SHP77 treated with DMSO at 0.1 percent for 48 hours (cell line): ENCODE measurements at regions not wholly inside any gene's neighbourhood (a gene's known extent, or its start where the extent isn't known, plus 50 kb on each side); places are given as distances from the start of the nearest gene placed in this dataset.

Source experiments
- DNase-seq: peaks from one replicate; lab custom pipeline; 2025; lab: John Stamatoyannopoulos, UW

DNA sequence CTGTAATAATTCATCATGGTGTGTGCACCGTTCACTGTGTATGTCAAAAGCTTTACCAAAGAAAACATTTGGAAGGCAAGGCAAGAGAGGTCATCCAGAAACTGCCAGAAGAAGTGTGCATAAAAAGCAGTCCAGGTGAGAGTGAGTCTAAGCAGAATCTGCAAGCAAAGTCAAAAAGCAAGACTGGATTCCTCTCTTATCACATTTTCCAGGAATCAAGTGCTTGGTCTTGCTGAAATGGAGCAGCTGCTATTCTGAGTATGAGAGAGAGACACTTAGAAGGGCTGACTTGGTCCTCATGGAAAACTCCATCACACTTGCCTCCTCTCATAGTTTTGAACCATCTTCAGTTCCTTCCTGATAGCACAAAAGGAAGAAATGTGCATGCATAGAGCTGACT is 231.3 kb downstream of the ANAPC1 start:
- no peak for DNase-seq

DNA sequence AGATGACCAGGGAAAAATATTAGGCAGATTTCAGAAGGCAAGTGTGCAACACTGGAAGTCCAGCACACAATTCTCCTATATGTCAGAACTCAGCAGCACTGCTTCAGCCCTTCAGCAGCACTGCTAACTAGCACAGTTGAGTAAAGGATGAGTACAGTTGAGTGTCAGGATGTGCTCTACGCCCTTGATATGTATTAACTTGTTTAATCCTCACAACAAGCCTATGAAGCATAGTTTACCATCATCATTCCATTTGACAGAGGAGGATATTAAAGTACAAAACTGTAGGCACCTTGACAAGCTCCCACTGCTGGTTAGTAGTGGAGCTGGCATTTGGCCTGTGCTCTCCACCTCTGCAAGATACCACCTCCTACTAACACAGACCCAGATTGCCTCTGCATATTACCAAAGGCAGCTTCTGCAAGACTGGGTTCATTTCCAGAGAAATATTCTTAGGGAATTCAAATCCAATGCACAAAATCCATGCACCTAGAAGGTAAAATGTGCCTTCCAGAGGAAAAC is 230.8 kb downstream of the ANAPC1 start:
- DNase-seq = no peak

DNA sequence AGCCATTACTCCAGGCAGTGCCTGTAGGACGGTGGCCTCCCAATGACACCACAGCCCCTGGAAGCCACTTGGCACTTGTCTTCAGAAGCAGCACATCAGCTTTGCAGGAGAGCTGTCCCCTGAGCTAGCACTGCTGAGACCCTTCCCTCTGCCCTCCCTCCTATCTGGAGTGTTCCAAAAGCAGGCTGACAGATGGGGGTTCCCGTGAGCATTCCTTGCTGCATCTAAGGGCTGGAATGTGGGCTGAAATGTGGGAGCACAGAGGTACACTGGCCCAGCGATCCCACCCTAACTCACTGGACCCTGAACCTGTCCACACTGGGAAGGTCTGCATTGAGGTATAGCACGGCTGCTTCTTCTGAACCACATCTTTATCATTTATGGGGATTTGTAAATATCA is 230.1 kb downstream of the ANAPC1 start:
- DNase-seq = no peak

DNA sequence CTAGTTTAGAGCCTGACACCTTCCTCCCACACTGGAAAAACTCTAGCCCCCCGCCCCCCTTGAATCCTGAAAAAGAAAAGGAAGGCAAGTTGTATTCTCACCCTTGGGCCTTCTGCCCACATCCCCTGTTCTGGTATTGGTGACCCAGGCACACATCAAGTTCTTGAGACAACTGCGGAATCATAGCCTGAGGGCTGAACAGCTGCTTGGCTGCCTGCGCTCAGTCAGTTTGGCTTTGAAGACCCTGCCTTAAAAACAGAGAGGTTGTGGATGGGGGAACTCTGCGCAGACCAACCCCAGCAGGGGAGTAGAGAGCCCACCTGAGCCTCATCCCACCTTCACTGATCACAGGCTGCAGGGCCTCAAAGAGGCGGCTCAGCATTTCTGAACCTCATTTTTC is 229.2 kb downstream of the ANAPC1 start:
- no peak for DNase-seq

DNA sequence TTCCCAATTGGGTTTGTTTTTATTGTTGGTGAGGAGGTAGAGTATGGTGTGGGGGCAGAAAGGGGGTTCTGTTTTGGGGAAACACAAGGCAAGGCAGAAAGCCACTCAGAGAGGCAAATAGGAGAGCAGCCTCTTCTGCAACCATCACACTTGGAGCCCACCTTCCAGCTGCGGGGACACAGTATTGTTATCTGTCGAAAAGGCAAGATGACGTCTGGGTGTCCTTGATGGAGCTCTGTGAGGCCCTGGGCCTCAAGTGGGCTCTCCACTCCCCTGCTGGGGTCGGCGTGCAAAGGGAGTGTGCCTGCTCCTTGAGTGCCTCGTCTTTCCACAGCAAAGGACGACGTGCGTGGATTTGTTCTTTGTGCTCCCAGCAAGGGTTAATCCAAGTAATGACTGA is 227.6 kb downstream of the ANAPC1 start:
- no peak for DNase-seq

DNA sequence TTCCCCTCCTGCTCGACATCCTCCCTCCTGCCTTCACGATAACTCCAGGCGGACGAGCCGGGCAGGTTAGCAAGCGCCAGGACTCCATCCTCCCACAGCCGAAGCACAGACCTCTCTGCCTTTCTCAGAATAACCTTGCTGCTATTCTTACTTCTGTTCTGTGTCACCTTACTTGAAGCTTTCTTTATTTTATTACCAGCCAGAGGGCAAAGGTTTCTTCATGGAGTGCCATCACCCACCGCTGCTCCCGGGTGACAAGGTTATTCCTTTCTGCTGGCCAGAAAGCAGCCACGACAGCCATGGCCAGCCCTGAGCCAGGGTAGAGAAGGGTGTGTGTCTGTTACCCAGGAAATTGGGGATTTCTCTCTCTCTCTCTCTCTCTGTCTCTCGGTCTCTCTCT is 227.1 kb downstream of the ANAPC1 start:
- no peak for DNase-seq

DNA sequence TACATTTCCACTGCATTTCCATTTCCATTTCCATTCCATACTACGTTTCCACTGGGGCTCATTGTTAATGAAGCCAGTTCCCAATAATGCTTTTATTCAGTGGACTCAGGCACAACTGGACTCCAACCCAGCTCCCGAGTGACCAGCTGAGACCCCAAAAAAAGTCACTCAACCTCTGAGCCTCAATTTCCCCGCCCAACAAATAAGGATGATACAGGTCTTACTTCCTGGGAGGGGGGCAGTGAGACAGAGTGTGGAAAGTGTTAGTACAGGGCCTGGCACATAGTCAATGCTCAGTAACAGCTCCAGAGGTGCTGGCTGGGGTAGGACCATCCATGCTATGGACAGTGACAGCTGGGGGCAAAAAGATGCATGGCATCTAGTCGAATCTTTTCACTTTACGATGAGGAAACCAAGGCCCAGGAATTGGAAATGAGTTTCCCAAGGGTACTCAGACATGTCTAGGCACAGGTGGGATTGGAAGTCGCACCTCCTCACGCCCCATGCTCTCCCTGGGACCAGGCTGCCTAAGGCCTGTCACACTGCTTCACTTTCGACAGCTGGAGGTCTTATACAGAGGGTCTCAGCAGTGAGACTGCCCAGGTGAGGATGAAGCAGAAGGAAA is 226.5 kb downstream of the ANAPC1 start:
- DNase-seq = no peak

DNA sequence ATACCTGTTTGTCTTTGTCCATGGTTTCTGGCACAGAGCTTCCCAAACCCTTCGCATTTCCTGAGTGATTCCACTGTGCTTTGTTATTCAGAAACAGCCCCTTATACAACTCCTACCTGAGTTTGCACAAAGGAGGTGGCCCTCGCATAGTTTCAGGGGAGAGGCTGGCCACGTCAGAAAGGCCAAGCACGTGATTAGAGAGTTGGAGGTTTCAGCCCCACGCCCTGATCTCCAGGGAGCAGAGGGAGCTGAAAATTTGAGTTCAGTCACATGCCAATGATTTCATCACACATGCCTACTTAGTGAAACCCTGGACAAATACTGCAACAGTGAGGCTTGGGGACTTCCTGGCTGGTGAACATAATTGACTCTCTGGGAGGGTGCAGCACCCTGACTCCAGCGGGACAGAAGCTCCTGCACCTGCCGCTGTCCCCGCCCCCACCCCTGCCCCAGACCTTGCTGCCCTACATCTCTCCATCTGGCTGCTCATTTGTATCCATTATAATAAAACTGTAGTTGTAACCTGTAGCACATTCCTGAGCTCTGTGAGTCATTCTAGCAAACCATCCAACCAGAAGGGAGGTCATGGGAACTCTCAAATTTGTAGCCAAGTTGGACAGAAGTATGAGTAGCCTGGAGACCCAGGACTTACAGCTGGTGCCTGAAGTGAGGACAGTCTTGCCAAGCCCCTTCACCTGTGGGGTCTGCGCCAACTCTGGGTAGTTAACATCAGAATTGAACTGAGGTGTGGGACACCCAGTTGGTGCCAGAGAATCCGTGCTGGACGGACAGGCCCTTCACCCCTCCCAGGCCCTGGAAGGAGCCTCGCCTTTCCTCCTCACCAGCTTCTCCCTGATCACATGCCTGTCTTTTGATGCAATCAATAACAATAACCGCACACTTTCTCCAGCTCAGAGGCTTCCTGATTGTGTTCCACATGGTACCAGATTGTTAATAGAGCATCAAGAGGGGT is 224.3 kb downstream of the ANAPC1 start:
- peak; percentile 32 for DNase-seq

DNA sequence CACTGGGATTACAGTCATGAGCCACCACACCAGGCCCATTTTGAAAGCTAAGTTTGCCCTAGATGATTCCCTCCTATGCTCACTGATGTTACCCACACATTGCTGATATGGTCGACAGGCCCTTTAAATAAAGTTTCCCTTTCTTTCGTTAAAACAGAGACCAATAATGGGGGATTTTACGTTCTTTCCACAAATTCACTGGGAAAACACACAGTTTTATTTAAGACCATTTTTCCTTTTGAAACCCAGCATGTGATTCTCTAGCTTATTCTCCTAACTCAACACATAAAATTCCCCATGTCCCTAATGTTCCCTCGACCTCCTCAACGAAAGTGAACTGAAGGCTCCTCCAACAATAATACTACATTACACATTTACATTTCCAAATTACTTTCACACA is 223.2 kb downstream of the ANAPC1 start:
- DNase-seq = no peak

DNA sequence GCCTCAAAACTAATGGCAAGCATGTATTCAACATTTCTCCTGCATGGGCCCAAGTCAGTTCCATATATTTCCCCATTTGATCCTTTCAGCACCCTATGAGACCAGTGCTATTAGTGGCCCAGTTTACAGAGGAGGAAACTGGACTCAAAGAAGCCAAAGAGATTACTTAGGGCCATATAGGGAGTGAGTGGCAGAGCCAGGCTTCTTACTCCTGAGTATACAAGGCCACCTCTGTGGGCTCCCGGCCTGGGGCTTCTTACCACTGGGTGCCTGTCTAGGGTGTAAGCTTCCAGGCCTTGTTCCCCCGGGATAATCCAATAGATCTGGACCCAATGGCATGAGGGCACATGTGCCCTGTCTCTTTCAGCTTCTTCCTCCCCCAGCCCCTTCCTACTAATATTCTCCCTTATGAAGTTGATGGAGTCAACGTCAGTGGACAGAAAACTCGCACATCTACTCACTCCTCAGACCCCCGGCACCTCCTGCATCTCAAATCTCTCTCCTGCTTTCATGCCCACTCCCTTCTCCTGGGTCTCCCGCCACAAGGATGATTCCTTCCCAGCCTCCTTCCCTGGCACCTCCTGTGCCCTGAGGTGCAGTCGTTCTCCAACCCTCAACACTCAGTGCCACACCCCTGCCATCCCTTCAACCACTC is 222.6 kb downstream of the ANAPC1 start:
- no peak for DNase-seq

DNA sequence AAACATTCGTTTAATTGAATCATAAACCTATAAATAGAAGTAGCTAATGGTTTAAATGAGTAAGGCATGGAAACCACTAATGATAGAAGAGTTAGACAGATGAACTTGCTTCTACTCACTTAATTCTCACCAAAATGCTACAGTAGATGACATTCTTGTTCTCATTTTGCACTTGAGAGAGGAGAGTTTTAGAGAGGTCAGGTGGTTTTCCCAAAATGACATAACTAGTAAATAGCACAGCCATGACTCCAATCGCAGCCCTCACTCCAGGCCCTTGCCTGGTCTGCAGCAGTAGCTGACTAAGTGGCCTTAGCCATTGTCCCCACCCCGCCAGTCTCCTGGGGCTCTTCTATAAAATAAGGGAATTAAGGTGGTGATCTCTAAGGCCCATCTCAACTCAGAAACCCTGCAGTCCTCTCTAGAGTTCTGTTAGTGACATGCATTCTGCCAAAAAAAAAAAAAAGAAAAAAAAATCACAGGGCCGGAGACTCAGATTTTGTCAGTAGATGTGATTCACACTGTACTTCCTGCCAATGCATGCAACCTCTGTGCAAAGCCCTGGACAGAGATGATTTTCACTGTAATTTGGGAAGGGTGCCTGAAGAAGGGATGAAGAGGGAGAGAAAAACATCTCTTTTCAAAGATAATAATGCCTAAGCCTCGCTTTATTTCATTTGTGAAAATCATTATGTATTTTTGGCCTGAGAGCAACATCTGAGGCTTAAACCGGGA is 221.8 kb downstream of the ANAPC1 start:
- no peak for DNase-seq

DNA sequence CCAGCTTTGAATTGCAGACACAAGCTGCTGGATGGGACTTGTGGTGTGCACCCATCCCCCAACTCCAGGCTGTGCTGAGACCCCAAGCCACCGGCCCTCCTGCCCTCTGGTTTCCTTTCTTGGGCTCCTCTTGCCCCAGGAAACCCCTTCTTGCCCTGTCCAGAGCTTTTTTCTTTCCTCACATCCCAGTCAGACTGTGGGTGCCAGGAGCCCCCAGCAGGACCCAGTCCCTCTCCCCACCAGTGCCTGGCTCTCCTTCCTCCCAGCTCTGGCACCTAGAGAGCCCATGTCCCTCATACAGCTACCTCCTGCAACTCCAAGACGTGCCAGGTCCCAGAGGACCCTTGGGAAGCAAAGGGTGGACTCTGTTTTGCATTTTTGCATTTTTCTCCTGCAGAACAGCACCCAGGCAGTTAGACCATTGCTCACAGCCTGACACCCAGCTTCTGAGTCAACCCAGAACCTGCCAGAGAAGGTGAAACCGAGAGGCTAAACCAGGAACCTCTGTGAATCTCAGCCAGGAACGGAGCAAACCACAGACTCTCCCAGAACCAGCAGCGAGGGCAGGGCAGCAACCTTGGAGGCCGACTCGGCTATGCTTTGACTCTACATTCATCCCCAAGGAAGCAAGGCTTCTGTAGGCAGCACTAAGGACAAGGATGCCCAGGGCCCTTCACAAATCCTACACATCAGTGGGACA is 221.1 kb downstream of the ANAPC1 start:
- DNase-seq = no peak

DNA sequence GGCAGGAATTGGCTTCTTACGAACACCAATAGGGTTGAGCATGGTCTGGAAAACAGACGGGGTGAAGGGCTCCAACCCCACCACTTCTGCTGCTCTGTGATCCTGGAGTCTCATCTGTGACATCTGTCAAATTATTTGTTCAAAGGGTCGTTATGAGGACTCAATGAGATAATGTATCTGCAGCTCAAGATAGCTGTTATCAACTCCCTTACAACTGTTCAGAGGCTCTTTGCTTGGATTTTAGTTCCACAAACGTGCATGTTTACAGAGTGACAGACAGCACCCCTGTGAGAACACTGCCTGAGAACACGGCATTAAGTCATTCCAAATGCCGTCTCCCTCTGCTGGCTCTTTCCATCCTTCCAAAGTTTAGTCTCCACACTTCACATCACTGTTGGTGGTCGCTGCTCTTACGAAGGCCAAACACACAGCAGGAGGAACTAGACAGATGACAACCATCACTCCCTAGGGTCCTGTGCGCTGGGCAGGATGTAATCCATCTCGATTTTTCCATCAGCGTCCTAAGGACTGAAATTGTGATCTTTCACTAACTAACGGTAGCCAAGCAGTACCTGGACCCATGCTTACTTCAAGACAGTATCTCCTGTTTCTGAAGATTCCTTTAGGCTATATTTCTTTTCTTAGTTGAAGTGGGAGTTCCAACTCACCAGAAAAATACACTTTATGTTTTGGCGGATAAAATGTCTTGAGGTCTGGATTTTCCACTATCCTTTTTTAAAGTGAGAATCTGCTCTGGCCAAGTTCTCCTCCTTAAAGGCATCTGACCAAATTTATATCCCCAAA is 220.3 kb downstream of the ANAPC1 start:
- DNase-seq = no peak

DNA sequence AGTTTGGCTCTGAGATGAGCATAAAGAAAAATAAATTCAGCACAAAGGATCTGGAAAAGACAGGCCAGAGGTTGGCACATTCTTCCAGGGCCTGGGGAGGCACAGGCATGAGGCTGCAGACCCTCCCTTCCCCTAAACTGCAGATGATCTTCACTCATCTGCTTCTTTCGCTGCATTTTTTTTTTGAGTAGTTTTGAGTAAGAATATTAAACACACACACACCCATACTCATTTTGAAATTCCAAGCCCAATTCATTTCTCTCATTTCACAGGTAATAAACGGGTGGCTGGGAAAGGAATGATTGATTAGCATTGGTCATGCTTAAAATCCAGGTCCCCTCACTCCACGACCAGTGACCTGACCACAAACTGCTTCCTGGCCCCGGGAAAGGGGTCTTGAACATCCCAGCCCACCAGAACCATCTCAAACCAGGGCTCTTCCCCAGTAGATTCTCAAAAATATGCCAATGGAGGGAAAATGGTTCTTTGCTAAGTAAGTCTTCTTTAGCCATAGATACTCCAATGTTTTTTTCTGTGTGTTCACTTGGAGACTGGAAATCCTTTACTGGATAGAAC is 219.6 kb downstream of the ANAPC1 start:
- no peak for DNase-seq

DNA sequence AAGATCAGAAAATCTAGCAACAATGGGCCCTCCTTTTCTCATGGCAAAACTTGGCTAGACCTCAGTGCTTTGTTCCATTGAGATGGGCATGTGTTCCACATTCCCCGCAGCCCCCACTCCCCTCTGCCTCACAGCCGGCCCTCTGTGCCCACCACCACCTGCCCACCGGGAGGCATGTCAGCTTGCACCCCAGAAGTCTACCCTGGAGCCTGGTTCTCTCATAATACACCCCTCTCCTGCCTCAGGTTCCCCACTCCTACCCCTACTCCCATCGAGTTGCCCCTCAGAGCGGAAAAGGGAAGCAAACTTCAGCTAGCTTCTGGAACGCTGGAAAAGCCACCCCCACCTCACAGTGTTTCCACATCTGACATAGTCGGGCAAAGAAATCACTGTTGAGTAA is 219.0 kb downstream of the ANAPC1 start:
- DNase-seq = no peak

DNA sequence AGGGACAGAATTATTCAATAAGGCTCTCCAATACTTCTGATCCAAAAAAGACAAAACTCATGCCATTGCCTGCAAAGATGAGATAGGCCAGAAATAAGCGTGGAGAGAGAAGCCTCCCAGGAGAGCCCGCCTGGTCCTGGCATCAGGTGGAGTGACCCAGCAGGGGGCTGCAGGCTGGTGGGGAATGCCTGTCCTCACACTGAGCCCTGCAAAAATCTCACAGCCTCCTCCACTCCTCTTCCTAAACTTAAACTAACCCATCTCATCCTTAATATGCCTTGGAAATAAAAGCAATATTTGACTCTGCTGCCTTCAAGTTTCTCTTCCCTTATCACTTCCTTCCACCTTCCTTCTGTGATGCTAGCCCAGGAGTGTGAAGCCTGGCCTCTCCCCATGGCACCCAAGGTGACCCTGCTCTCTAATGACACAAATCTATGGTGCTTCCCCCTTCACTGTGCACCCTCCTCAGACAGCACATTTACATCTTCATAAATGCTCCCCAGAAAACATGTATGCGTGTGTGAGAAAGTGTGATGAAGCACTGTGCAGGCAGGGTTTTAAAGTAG is 218.4 kb downstream of the ANAPC1 start:
- DNase-seq = no peak

DNA sequence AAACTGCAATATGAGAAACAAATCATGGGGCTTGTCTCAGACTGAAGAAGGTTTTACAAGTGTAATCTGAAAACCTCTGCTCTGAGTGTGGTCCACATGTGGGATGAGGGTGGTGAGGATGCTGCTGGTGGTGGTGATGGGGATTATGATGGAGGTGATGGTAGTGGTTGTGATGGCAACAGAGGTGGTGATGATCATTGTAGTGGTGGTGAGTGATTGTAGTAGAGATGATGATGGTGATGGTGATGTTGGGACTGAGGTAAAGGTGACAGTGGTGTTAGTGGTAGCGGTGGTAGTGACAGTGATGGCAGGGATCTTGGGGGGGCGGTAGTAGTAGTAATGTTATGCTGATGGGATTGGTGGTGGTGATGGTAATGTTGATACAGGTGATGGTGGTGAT is 217.8 kb downstream of the ANAPC1 start:
- DNase-seq = no peak

DNA sequence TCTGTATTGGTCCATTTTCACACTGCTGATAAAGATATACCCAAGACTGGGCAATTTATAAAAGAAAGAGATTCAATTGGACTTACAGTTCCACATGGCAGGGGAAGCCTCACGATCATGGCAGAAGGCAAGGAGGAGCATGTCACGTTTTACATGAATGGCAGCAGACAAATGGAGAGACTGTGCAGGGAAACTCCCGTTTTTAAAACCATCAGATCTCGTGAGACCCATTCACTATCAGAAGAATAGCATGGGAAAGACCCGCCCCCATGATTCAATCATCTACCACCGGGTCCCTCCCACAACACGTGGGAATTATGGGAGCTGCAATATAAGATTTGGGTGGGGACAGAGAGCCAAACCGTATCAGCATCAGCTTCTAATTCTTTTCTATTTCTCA is 217.0 kb downstream of the ANAPC1 start:
- no peak for DNase-seq

DNA sequence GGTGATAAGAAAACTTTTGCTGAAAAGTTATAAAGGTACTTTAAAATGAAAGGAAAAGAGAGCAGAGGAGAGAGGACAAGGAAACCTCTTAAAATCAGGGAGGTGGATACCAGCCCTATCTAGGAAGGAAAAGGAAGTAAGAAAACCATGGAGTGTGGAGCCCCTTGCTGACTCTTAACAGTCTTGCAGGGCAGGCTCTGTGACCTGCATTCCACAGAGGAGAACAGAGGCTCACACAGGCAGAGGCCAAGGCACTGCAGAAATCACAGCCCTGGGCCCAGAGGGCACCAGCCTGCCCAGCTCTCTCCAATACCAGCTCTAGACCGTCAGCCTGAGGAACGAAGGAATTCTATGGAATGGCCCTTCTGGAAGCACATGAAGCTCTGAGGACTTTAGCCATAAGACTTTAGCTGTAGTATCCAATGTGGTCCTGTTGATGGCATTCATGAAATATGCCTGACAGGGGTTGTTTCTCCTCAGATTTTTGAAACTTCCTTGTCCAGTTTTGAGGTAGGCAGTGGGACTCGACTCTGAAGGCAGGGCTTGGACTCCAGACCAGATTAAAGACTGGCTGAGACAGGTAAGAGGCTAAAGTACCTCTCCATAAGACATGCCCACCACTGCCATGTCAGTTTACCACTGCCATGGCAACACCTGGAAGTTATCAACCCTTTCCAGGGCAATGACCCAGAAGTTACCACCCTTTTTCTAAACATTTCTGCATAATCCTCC is 216.3 kb downstream of the ANAPC1 start:
- DNase-seq = no peak
